Fibroblast of gingiva (primary cell): ENCODE measurements at regions not wholly inside any gene's neighbourhood (a gene's known extent, or its start where the extent isn't known, plus 50 kb on each side); places are given as distances from the start of the nearest gene placed in this dataset.
A peak's percentile ranks its signal among the peaks of the same experiment; 100 is the strongest.
"Not testable (repeated sequence)": the region's sequence is repeated elsewhere in the genome, so short reads cannot be mapped to it uniquely, and the experiment has no call there.

Source experiments
- DNase-seq: peaks from one replicate; pipeline ENCODE4 v3.0.0-alpha.2; 2011; ENCODE audit warnings: low read depth

DNA sequence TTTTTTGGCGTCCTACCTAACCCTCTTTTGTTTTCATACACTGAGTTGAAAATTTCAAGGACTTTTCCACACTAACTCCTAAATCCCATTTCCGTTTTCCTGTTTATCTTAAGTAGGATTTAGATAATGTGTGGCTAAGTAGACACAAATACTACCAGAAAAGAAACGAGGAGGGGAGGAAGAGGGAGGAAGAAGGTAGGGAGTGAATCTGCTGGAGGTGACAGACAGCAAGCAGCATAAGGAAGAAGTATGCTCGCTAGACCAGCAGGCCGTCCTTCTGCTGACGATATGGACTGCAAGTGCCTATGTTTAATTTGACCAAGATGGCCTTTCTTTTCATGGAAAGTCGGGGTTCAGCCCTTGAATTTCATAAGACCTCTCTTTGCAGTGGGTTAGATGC lies 256.9 kb upstream of the RAB4A start:
- no peak for DNase-seq

DNA sequence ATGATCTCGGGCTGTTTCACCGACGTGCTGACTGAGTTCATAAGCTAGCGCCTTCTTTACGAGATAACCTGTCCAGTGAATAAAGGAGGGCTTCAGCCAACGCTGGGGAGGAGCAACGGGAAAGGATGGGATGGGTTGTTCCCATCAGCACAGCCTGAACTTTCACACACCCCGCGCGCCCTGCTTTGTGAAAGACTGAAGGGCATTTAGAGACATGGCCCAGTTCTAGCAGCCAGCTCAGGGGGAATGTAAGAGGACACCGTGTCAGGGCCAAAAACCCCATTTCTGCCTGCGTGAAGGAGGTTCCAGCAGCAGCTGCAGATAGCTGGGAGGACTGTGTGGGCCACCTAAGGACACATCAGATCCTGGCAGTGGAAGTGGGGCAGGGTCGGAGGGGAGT lies 255.1 kb upstream of the RAB4A start:
- DNase-seq = no peak

DNA sequence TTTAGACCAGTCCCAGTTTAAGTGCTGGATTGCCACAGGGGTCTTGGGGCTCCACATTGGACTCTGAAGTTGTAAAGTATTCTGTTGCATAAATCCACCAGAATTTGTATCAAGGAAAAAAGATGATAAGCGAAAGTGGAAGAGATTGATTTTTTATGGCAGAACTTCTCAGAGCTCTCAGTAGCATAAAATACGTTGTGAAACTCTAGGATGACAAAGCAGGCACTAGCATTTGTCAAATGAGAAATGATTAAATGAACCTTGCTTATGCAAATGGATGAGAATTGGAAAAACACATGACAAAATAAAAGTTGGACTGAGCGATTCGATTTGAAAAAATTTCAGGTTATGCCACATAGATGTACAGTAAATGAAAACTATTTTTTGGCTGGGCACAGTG lies 253.8 kb upstream of the RAB4A start:
- no peak for DNase-seq

DNA sequence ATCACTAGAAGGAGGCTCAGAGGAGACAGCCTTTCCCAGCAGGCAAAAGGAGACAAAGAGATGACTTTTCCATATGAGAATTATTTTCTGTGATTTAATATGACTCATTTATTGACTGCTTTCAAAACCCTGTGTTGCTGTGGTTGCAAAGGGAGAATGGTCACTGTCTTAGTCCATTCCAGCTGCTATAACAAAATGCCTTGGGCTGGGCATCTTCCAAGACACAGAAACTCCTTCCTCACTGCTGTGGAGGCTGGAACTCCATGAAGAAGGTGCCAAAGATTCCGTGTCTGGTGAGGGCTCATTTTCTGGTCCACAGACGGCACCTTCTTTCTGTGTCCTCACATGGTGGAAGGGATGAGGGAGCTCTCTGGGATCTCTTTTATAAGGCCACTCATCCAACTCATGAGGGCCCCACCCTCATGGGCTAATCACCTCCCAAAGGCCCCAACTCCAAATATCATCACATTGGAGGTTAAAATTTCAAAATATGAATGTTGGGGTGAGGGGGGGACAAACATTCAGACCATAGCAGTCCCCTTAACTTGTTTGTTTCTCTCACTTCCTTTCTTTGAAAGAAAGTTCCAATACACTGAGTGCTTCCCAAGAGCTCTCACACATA lies 252.1 kb upstream of the RAB4A start:
- no peak for DNase-seq

DNA sequence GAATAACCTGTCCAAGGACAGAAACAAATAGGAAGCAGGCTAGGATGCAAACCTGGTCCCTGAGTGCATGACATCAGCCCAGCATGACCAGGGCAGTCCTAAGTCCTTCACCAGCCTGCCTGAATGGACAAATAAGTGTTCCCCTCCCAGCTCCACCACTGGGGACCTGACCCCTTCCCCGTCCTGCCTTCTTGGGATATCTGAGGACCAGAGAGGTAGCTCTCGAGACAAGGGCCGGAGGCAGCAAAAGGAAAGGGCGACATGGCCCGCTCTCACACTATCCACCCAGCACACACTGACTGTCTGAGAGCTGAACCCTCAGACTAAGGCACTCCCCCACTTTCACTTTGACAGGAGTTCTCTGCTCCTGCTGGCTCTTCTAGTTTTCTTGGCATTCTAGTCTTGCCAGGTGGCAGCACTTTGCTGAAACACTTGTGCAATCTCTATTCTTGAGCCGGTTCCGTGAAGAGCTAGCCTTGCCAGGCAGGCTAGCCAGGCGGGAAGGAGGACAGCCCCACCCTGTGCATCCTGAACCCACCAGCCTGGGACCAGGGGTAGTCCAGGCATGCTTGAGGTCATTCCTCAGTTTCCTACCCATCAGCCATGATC lies 251.1 kb upstream of the RAB4A start:
- no peak for DNase-seq

DNA sequence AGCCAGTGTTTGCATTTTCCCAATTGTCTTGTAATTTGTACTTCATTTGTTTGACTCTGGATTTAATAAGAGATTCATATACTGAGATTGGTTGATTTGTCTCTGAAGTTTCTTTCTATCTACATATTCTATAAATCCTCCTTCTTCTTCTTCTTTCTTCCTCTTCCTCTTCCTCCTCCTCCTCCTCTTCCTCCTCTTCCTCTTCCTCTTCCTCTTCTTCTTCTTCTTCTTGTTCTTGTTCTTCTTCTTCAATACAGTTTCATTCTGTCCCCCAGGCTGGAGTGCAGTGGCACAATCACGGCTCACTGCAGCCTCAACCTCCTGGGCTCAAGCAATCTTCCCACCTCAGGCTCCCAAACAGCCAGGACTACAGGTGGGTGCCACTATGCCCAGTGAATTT lies 249.9 kb upstream of the RAB4A start:
- DNase-seq = not testable (repeated sequence)

DNA sequence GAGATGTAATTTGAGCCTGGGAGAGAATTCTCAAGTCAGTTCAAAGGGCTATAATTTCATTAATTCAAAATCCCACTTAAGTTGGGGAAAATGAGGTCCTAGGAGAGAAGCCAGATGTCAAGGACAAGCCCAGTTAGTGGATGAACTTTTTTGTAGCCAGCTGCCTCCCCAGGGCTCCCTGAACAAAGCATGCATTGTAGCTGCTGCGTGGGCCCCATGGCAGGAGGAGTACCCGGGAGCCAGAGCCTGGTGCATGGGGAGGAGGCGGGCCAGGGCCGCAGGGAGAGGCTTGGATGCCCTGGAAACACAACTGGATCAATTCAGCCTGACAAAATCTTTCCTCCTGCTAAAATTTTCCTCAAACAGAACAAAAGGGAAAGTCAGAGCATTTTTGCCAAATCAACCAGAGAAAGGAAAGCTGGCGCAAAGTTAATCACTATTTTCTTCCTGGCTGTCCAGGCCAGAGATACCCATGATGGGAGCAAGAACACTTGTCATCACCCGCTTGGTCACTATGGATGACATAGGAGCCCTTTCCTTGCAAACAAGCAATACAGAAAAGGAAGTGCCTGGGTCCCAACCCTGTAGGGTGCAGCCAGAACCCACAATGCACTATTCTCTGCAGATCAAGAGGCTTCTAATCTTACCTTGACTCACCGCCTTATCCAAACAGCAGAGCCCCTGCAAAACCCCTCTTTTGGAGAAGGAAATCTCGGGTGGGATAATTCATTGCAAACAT lies 248.1 kb upstream of the RAB4A start:
- no peak for DNase-seq

DNA sequence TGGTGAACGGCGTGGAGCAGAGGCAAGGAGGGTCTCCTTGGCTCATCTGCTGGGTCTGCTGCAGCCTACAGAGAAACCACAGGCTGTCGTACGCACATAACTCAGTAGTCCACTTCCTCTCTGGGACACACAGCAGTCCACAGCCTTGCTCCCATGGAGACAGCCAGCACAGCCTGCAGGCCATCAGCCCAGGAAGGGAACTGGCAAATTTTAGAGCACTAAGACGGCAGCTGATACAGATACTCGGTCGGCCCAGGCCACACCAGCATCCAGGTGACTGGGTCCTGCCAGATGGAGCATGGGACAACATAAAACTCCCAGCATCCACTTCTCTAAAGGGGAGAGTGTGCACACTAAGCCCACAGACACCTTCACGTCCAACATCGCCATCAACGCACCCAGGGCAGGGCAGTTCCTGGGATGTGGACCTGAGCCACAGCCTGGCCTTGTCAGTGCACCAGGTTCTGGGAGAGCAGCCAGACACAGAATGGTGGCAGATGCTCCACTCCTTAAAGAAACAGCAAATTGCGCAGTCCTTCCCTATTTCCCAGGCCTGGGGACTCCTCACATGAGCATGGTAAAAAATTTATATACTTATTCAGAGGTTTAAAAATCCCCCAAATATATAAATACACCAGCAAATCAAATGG lies 247.1 kb upstream of the RAB4A start:
- no peak for DNase-seq

DNA sequence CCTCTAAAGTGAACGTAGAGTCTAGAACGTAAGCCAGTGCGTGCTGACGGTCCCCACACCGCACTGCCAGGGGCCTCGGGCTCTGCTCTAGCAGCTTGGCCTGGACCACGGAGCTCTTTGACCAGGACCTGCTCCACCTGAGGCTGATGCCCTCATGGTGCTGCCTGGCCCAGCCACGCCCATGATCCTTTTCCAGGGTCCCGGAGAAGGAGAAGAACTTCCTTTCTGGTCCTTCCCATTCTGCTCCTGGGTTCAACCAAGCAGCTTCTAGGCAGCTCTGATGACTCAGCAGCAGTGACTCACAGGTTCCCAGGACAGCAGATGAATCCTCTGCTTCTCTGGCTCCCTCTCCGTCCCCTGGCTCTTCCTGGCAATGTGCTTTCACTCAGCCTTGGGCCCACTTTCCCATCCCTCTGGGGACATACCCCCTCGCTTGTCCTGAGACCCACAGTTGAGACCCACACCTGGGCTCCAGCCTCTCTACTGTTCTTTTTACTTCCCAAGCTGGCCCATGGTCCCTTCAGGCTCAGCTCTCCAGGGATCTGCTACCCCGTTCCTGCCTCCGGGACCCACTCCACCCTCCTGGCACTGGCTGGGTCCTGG lies 246.3 kb upstream of the RAB4A start:
- peak; percentile 63 for DNase-seq

DNA sequence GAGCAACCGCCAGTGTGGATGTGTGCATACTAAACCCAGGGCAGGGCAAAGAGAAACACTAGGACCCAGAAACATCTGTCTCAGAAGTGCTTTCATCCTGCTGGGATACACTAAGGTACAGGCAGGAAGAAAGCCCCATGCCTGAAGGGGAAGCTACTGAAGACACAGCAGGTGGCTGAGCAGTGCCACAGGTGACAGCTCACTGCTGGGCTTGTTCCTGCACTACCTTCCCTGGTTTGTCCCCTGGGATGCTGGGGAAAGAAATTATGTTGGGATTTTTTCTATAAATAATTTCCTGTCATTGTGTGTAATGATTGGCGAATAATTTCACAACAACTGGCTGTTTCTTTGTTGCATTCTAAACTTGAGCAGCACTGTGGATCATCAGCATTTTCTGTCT lies 245.3 kb upstream of the RAB4A start:
- DNase-seq = no peak

DNA sequence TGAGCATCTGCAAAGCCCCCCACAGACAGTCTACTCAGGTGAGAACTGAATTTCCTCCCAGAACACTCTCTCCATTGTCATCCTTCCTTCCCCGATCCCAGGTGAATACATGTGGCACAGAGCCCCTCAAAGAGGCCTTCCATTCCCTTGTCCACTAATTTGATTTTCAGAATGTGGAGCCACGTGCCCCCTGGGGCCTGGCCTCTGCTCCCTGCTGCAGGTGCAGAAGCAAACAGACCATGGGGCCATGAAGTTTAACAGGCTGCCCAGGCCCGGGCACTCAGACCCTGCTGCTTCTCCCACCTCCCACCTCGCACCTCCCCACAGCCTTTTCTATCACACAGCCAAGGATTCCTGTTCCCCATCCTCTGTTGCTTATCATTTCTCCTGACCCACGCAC lies 243.8 kb upstream of the RAB4A start:
- DNase-seq = no peak

DNA sequence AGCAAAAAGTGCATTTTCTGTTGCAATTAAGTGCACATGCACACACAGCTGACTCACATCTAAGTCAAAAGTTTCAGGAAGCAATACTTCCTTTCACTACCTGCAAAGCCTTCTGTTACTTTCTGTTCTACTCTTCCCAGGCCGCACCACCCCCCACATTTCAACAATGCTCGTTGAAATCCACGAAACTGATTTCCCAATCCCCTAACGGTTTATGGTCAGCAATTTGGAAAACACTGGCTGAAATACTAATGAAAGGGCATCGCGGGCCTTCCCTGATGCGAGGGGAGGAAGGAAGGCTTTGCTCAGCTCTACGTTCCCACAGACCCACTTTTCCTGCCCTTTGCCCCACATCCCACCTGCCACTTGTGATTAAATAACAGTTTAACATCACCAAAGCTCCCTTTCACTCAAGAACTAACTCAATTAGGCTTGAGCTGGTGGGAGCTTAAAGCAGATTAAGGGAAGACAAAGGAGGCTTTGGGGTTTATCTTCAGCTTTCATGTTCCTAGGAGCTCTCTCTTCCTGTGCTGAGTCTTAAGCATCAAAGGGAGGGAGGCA lies 243.2 kb upstream of the RAB4A start:
- DNase-seq = peak; percentile 16

DNA sequence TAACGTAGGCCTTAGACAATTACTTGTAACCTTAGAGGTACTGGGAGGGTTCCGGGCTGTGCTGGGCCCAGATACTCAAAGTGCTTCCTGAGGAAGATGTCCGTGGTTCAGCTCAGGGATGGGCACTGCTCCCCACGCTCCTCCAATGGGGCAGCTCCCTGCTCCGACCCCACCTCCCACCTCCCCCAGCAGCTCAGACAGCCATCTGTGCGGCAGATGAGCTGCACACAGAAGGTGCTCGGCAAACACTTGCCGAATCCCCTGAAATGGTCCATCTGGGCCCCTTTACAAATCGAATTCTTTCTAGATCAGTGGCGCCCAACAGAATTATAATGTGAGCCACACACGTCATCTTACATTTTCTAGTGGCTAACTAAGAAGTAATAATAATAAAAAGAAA lies 242.4 kb upstream of the RAB4A start:
- DNase-seq = no peak

DNA sequence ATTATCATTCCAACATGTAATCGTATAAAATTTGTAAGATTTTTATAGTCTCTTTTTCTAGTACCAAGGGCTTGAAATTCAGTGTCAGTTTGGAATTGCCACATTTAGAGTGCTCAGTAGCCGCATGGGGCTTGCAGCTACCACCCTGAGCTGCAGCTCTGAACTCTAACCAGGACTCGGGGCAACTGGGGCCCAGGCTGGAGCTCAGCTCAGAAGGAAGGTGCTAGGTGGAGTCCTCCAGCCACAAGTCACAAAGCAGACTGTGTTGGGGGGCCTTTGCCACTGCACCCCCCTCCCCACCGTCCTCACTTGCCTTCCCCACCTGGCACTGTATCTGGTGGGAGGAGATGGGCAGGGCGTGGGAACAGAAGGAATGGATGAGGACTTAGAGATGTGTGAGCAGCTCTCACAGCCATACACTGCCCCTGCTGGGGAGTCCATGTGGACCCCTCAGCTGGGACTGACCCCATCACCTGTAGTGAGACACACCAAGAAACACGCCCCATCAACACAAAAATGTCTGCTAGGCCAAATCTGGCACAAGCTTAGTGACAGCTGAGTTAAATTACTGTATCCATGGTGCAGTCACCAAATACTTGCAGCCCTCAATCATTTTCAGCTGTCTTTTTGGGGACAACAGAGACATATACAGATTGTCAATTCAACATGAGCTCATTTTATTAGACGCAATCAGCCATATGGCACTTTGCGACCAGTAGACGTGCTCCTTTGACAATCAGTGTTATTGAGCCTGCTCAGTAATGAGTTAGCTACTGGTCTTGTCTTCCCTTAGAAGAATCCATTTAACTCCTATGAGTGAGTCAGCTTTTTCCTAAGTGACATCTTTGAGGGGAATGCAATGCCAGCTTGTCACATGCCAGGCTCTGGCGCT lies 241.7 kb upstream of the RAB4A start:
- DNase-seq = no peak

DNA sequence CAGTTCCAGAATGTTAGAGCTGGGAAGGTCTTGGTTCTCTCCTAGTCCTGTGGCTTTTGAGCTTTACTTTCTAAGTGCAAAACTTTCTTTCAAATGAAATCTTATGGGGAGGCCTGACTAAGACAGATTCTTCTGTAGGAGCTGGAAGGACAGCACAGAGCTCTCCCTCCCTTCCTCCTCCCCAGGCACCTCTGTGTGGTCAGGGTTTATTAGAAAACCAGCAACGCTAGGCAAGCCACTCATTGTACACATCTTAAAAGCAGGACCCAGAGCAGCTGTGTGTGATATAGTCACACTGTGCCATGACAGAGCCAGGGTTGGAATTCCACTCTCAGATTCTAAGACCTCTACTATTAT lies 241.1 kb upstream of the RAB4A start:
- DNase-seq = no peak

DNA sequence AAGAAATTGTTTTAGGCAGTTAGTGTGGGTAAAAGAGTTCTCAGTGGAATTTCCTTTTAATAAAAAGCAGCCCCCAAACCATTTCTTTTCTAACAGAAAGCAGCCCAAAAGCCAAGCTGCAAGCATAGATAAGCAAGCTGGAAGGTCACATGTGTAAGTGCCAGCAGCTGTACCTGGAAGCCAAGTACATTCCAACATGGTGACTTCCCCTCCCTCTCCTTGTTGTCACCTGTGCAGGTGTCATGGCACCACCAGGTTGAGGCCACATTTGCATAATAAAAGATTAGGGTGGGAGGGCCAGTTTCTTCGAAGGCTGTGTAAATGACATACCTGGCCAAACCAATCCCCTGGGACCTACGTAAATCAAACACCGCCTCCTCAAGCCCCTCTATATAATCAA lies 240.3 kb upstream of the RAB4A start:
- DNase-seq = no peak

DNA sequence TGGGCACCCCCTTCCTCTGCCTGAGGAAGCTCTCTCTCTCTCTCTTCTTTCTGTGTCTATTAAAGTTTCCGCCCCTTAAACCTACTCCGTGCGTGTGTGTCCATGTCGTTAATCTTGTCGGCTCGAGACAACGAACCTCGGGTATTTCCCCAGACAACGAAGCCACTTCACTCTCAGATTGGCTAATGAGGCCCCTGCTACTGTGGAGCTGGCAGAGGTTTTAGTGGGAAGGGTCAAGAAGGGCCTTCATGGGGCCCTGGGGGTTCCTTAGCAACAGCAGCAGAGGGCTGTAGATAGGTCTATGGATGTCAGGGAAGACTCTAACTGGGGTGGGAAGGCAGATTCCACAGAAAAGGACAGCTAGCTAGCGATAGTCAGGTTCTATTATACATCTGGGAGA lies 239.8 kb upstream of the RAB4A start:
- DNase-seq = no peak

DNA sequence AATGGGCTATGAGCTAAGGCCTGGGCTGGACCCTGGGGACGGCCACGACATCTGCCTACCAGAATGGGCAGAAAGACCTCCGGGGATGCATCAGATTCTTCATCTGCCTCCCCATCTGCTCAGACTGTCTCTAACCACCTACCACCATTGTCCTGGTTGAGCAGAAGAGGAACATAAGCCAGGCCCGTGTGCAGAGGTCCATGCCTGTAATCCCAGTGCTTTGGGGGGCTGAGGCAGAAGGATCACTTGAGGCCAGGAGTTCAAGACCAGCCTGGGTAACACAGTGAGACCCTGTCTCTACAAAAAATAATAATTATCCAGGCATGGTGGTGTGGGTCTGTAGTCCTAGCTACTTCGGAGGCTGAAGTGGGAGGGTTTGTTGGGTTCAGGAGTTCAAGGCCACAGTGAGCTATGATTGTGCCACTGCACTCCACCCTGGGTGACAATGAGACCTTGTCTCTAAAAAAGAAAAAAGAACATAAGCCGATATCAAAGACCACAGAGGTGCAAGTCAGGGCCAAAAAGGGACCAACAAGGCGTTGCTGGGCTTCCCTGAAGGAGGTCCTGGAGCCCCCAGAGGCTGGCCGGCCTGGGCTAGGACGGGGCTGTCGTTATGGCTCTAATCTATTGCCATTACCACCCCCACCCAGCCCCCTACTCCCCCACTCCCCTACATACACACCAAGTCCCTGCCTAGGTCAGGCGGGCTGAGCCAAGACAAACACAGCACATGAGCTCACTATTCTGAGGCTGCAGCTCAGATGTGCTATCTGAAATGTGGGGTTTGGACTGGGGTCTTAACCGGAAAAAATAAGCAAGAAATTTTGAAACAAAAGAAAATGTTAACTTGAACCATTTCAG lies 239.2 kb upstream of the RAB4A start:
- DNase-seq = no peak

DNA sequence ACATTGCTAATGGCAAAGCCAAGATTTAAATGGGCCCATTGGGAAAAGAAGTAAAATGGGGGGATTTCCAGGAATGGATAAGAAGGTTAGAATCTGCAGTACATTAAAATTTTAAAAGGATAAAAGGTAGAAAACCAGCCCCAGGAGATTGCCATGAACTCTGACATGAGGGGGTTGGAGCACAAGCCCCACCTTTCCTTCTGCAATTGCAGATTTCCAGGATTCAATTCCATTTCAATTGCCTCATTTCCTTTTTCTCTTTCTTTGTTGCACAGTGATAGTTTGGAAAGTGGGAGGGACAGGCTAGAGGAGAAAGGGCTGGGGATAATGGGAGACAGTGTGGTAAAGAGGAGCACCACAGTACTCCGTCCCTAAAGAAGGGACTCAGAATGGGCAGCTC lies 238.5 kb upstream of the RAB4A start:
- DNase-seq = no peak

DNA sequence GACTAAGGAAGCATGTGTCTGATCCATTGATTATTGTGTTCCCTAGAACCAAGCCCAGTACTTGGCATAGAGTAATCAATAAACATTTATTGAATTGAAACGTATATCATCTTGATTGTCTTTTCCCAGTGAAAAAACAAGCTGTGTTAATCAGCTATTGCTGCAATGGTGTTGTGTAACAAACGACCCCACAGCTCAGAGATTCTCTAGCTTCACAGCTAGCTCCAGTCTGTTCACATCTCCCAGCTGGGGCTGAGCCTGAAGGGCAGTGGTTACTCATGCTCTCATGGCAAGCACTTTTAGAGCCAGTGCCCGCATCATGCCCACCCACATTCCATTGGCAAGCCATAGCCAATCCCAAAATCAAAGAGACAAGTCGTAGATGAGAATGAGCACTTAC lies 237.4 kb upstream of the RAB4A start:
- no peak for DNase-seq

DNA sequence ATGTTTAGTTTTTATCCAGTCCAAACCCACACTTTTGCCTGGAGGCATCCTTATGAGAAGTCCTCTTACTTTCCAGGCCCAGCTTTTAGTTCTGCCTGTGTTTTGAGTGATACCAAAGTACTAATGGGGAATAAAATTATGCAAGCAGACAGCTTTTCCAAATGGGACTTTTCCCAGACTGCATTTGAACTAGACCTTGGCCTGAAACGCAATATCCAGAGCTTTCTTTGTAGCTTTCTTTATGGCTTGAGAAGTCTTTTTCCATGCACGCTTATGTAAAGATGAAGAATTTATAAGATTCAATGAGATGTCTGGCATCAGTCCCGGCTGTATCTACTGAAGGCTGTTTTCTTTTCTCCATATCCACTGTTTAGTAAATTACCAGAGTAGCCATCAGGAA lies 236.6 kb upstream of the RAB4A start:
- no peak for DNase-seq
